Activated CD4-positive, alpha-beta T cell treated with anti-CD3 and anti-CD28 coated beads, Interleukin-2, Interleukin-4, amounts not matched to agents 100 ng/mL and 50 ng/mL, durations not matched to agents 16 hours and 8 hours (primary cell): ENCODE measurements at regions not wholly inside any gene's neighbourhood (a gene's known extent, or its start where the extent isn't known, plus 50 kb on each side); places are given as distances from the start of the nearest gene placed in this dataset.

Experiments
- DNase-seq: peaks from one replicate; pipeline ENCODE4 v3.0.0-alpha.2; 2020; ENCODE audit warnings: low spot score

- no peak for DNase-seq
These were observed 117.3 kb upstream of the MARK1 start for GRCh38 chr1:220410611-220411010.

GRCh38 chr1:220409771-220410595, 118.0 kb upstream of the MARK1 start:
- DNase-seq = no peak

GRCh38 chr1:220407191-220407590, 120.7 kb upstream of the MARK1 start:
- DNase-seq = no peak

GRCh38 chr1:220398238-220398637, 126.0 kb upstream of the RAB3GAP2 start:
- DNase-seq = no peak

GRCh38 chr1:220391491-220391890, 119.2 kb upstream of the RAB3GAP2 start:
- no peak for DNase-seq

GRCh38 chr1:220389634-220390033, 117.4 kb upstream of the RAB3GAP2 start:
- no peak for DNase-seq

GRCh38 chr1:220386494-220387195, 114.4 kb upstream of the RAB3GAP2 start:
- DNase-seq = no peak

GRCh38 chr1:220385158-220385557, 112.9 kb upstream of the RAB3GAP2 start:
- DNase-seq = no peak

GRCh38 chr1:220382994-220383393, 110.7 kb upstream of the RAB3GAP2 start:
- no peak for DNase-seq

- no peak for DNase-seq
These were observed 108.6 kb upstream of the RAB3GAP2 start for GRCh38 chr1:220380885-220381284.

GRCh38 chr1:220378571-220379302, 106.5 kb upstream of the RAB3GAP2 start:
- DNase-seq = no peak

- DNase-seq = no peak
These were observed 103.5 kb upstream of the RAB3GAP2 start for GRCh38 chr1:220375715-220376114.

GRCh38 chr1:220374449-220374848, 102.2 kb upstream of the RAB3GAP2 start:
- no peak for DNase-seq

GRCh38 chr1:220372451-220372850, 100.2 kb upstream of the RAB3GAP2 start:
- no peak for DNase-seq

- DNase-seq = no peak
These were observed 99.1 kb upstream of the RAB3GAP2 start for GRCh38 chr1:220371324-220371723.

GRCh38 chr1:220370041-220370700, 97.9 kb upstream of the RAB3GAP2 start:
- DNase-seq = no peak

- no peak for DNase-seq
These were observed 97.3 kb upstream of the RAB3GAP2 start for GRCh38 chr1:220369511-220369910.

- DNase-seq = no peak
These were observed 96.4 kb upstream of the RAB3GAP2 start for GRCh38 chr1:220368352-220369265.

GRCh38 chr1:220367833-220368232, 95.6 kb upstream of the RAB3GAP2 start:
- no peak for DNase-seq

- no peak for DNase-seq
These were observed 94.0 kb upstream of the RAB3GAP2 start for GRCh38 chr1:220366269-220366668.

- no peak for DNase-seq
These were observed 91.1 kb upstream of the RAB3GAP2 start for GRCh38 chr1:220363196-220363837.
